Naive B cell (primary cell): ENCODE measurements at regions not wholly inside any gene's neighbourhood (a gene's known extent, or its start where the extent isn't known, plus 50 kb on each side); places are given as distances from the start of the nearest gene placed in this dataset.

Experiments used
- ATAC-seq, 2 donors: fragments of 150-1000 bp; cut with Tn5 transposase; 2 replicates each; pipeline ENCODE4 v1.10.0; 2021; ENCODE audit warnings: low read depth in 2 of 2, mild to moderate bottlenecking in 2 of 2, moderate library complexity in 2 of 2
- DNase-seq: peaks from one replicate; pipeline ENCODE4 v3.0.0; 2022
- H3K27ac Mint-ChIP-seq, 6 donors: one replicate each; pipeline ENCODE4 v1.8.0; 2020 to 2022; ENCODE audit warnings: mild to moderate bottlenecking in 6 of 6, mixed read lengths in 6 of 6, moderate library complexity in 5 of 6, inconsistent platforms in 2 of 6
- H3K27me3 Mint-ChIP-seq, 3 donors: one replicate each; pipeline ENCODE4 v1.8.0; 2021 to 2022; ENCODE audit warnings: mixed read lengths in 3 of 3, mild to moderate bottlenecking in 1 of 3
- H3K36me3 Mint-ChIP-seq, 2 donors: one replicate each; pipeline ENCODE4 v1.8.0; 2020 to 2022; ENCODE audit warnings: mixed read lengths in 2 of 2, inconsistent platforms in 1 of 2, mild to moderate bottlenecking in 1 of 2
- H3K4me1 Mint-ChIP-seq, 3 donors: one replicate each; pipeline ENCODE4 v1.8.0; 2020 to 2022; ENCODE audit warnings: mixed read lengths in 3 of 3, inconsistent platforms in 1 of 3, mild to moderate bottlenecking in 1 of 3, moderate library complexity in 1 of 3
- H3K4me3 Mint-ChIP-seq, 8 donors: one replicate each; pipeline ENCODE4 v1.8.0; 2020 to 2022; ENCODE audit warnings: mild to moderate bottlenecking in 8 of 8, mixed read lengths in 8 of 8, moderate library complexity in 8 of 8, inconsistent platforms in 2 of 8
- H3K9me3 Mint-ChIP-seq, 7 donors: one replicate each; pipeline ENCODE4 v1.8.0; 2020 to 2022; ENCODE audit warnings: mixed read lengths in 7 of 7, mild to moderate bottlenecking in 5 of 7, inconsistent platforms in 2 of 7, moderate library complexity in 1 of 7

DNA sequence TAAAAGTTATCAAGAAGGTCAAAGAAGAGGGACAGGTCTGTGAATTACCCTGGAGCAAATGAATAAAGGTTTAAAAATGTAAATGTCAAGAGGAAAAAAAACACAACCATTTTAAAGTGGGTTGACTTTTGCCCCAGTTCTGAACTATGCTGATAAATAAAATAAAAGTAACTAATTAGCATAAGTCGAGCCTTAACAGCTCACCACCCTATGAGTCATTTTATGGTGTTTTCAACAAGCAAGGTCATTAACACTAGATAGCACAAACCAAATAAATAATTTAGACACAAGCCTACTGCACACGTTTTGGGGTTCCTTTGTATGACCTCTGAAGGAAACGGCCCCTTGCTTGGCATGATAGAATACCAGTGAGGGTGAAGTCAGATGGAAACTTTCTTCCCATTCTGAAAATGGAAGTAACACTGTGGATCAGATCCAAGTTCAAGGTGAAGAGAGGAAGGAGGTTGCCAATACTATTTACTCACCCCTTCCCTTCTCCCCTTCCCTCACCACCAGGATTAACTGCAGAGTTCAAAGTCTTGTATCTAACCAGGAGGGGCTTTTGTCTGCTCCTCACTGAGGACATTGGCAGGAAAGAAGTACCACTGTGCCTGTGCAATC lies 380.0 kb upstream of the ACVR2A start:
- ATAC-seq (no peak), DNase-seq (no peak)
- no peak overlapping the region for H3K27ac Mint-ChIP-seq
- no peaks in the 10 kb centered on the region for H3K27me3 Mint-ChIP-seq
- no peaks in the 10 kb centered on the region for H3K4me1 Mint-ChIP-seq
- no peaks in the 10 kb centered on the region for H3K36me3 Mint-ChIP-seq
- H3K9me3 Mint-ChIP-seq, result peaks cover 0 to 3% (median 0%) of the 10 kb centered on the region in 7 donors
- H3K4me3 Mint-ChIP-seq, result no peak overlapping the region

DNA sequence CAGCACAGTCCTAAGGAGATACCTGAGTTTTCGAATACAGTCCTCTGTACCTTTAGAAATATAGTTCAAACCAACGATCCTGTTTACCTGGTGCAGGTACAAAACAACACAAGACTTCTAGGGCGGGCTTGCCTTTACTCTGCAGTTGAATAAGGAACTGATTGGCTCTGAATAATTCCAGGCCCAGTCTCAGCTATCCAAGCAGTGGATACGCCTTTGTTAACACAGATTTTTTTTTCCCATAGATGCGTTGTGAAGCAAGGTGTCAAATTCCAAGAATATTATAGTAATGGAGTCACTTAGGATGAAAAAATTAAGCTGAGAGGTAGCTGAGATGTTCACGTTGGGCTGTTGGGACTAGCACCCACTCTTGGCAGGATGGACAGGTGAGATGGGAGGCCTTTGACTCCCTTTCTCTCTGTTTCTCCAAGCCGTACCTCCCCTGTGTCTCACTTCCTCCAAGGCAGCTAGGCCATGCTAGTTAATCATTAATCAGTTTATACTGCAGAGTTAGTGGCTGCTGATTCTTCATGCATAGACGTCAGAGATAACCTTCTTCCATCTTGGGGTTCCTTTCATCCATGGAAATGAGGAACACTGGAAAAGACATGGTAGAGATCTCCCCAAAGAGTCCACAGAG lies 380.8 kb upstream of the ACVR2A start:
- H3K9me3 Mint-ChIP-seq, result peaks cover 0 to 3% (median 0%) of the 10 kb centered on the region in 7 donors
- no peak overlapping the region for H3K4me3 Mint-ChIP-seq
- DNase-seq (no peak), ATAC-seq (no peak)
- H3K36me3 Mint-ChIP-seq, result no peaks in the 10 kb centered on the region
- H3K27me3 Mint-ChIP-seq, result no peaks in the 10 kb centered on the region
- H3K4me1 Mint-ChIP-seq, result no peaks in the 10 kb centered on the region
- H3K27ac Mint-ChIP-seq, result no peak overlapping the region

DNA sequence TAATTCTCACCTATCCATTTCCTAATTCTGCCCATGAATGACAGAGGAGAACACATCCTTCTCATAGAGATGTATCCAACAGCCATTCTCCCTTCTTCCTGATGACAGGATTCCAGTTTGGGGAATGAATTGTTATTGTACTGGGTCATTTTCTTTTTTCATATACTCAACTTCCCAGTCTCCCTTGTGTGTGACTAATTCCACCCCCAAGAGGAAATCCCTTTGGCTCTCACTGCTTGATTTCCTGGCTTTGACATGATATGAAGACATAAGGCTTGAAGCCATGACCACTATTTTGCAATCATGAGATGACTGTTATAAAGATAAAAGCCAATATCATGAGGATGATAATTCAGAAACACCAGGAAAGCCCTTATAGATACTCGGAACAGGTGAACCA lies 384.7 kb upstream of the ACVR2A start:
- no peaks in the 10 kb centered on the region for H3K27me3 Mint-ChIP-seq
- H3K4me3 Mint-ChIP-seq, result no peak overlapping the region
- H3K36me3 Mint-ChIP-seq, result no peaks in the 10 kb centered on the region
- no peak for ATAC-seq
- H3K9me3 Mint-ChIP-seq, result no peaks in the 10 kb centered on the region
- no peaks in the 10 kb centered on the region for H3K4me1 Mint-ChIP-seq
- H3K27ac Mint-ChIP-seq, result no peak overlapping the region
- no peak for DNase-seq

DNA sequence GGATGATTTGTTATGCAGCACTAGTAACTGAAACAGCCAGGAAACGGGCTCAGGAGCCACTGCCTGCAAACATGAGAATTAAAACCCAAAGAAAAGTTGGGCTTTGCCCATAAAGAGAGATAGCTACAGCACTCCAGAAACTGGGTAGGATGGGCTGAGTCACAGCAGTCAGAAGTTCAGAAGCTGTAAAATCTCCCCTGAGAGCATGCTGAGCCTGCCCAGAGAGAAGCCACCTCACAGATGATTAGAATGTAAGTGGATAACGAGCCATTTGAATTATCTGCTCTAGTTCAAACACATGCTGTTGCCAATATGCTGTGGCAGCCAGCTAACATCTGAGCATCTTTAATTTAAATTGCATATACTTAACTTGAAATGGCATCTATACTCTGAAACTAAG lies 388.1 kb upstream of the ACVR2A start:
- no peaks in the 10 kb centered on the region for H3K27me3 Mint-ChIP-seq
- no peak overlapping the region for H3K4me3 Mint-ChIP-seq
- DNase-seq (no peak), ATAC-seq (no peak)
- H3K4me1 Mint-ChIP-seq, result no peaks in the 10 kb centered on the region
- no peaks in the 10 kb centered on the region for H3K9me3 Mint-ChIP-seq
- no peaks in the 10 kb centered on the region for H3K36me3 Mint-ChIP-seq
- H3K27ac Mint-ChIP-seq, result no peak overlapping the region

DNA sequence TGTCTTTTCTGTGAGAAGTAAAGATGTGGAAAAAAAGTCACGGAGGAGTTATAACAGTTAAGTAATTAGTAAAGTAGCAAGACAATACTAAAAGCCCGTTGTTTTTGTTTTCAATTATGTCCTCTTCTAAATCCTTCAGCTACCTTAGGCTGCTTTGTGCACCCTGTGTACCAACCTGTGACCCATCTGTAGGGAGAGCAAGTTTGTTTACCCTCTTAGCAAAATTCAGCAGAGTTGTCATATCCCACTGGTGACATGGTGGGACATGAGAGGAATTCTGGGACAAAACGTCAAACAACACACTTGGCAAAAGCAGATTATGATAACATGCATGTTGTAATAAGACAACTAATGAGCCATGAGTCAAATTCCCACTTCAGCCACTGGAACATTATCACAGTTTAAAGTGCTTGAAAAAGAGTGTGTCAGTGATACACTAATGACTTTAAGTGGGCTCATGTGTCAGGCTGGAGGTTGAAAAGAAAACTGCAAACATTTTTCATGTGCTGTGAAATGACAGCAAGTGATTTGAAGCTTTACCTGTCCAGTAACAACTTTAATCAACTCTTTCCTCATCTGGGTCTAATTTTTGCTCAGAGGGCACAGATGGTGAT lies 392.8 kb upstream of the ACVR2A start:
- Mint-ChIP-seq H3K4me3 (no peak overlapping the region), H3K9me3 (no peaks in the 10 kb centered on the region)
- DNase-seq, result no peak

GRCh38 chr2:147450661-147451510 lies 393.9 kb upstream of the ACVR2A start:
- ATAC-seq (no peak), DNase-seq (no peak)
- Mint-ChIP-seq H3K4me1 (no peaks in the 10 kb centered on the region), H3K36me3 (peaks cover 0 to 2% of the 10 kb centered on the region in 2 donors), H3K4me3 (no peak overlapping the region), H3K9me3 (peaks cover 0 to 3% (median 0%) of the 10 kb centered on the region in 7 donors), H3K27me3 (no peaks in the 10 kb centered on the region), H3K27ac (no peak overlapping the region)

More for the DNA sequence above, 392.8 kb upstream of the ACVR2A start:
- Mint-ChIP-seq H3K4me1 (no peaks in the 10 kb centered on the region), H3K27me3 (no peaks in the 10 kb centered on the region), H3K36me3 (no peaks in the 10 kb centered on the region), H3K27ac (no peak overlapping the region)
- ATAC-seq, result no peak

GRCh38 chr2:147449323-147449991 lies 395.4 kb upstream of the ACVR2A start:
- ATAC-seq (no peak), DNase-seq (no peak)
- H3K27me3 Mint-ChIP-seq, result no peaks in the 10 kb centered on the region
- peaks cover 0 to 4% of the 10 kb centered on the region in 2 donors for H3K36me3 Mint-ChIP-seq
- H3K27ac Mint-ChIP-seq, result no peak overlapping the region
- H3K4me1 Mint-ChIP-seq, result no peaks in the 10 kb centered on the region
- no peak overlapping the region for H3K4me3 Mint-ChIP-seq
- H3K9me3 Mint-ChIP-seq, result peaks cover 0 to 9% (median 0%) of the 10 kb centered on the region in 7 donors

- Mint-ChIP-seq H3K36me3 (peaks cover 0 to 4% of the 10 kb centered on the region in 2 donors), H3K9me3 (peaks cover 0 to 9% (median 0%) of the 10 kb centered on the region in 7 donors), H3K4me3 (no peak overlapping the region), H3K27ac (no peak overlapping the region), H3K4me1 (no peaks in the 10 kb centered on the region), H3K27me3 (no peaks in the 10 kb centered on the region)
- DNase-seq (no peak), ATAC-seq (no peak)
Observed at GRCh38 chr2:147442816-147443215, 402.0 kb upstream of the ACVR2A start.

GRCh38 chr2:147441182-147441581 lies 403.6 kb upstream of the ACVR2A start:
- no peak for ATAC-seq
- Mint-ChIP-seq H3K9me3 (peaks cover 0 to 13% (median 2%) of the 10 kb centered on the region in 7 donors), H3K36me3 (peaks cover 0 to 4% of the 10 kb centered on the region in 2 donors), H3K4me3 (no peak overlapping the region), H3K27me3 (no peaks in the 10 kb centered on the region), H3K27ac (no peak overlapping the region), H3K4me1 (no peaks in the 10 kb centered on the region)
- DNase-seq, result no peak

DNA sequence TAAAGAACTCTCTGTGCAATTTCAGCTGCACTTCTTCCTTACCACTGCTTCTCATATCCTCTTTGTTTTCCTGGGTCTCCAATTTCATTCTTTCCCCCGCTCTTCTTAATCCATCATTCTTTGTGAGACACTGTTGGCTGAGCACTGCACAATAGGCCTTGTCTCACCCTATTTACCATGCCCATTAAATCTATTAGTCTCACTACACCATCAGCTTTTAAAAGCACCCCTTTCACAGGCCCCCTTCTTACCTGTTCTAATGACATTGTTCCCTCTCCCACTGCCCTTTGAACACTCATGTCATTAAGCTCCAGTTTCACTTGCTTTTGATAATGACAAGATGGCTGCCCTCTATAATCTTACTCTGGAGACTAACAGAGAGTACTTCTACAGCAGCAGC lies 404.1 kb upstream of the ACVR2A start:
- ATAC-seq (no peak), DNase-seq (no peak)
- H3K27ac Mint-ChIP-seq, result no peak overlapping the region
- H3K9me3 Mint-ChIP-seq, result peaks cover 0 to 10% (median under 1%) of the 10 kb centered on the region in 7 donors
- H3K4me3 Mint-ChIP-seq, result no peak overlapping the region
- no peaks in the 10 kb centered on the region for H3K27me3 Mint-ChIP-seq
- no peaks in the 10 kb centered on the region for H3K36me3 Mint-ChIP-seq
- no peaks in the 10 kb centered on the region for H3K4me1 Mint-ChIP-seq

DNA sequence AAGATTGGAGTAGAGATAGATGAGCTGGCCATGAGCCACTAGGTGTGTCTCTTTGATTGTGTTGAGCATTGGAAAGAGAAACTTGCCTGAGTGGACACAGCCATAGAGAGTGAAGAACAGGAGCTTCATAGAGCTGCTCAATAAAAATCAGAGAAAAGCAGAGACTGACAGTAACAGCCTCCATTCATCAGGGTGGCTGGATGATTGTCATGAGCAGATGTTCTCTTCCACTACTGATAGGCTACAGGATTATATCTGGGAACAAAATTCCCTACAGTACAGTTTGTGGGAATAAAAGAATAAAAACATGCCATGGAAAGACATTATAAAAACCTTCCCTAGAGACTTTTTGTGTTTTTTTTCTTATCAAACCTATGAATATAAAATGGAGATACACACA lies 404.8 kb upstream of the ACVR2A start:
- peaks cover 0 to 5% (median 0%) of the 10 kb centered on the region in 7 donors for H3K9me3 Mint-ChIP-seq
- no peak overlapping the region for H3K27ac Mint-ChIP-seq
- H3K36me3 Mint-ChIP-seq, result no peaks in the 10 kb centered on the region
- no peaks in the 10 kb centered on the region for H3K27me3 Mint-ChIP-seq
- no peak for DNase-seq
- H3K4me3 Mint-ChIP-seq, result no peak overlapping the region
- ATAC-seq, result no peak
- H3K4me1 Mint-ChIP-seq, result no peaks in the 10 kb centered on the region

GRCh38 chr2:147438882-147439281 lies 405.9 kb upstream of the ACVR2A start:
- ATAC-seq (no peak), DNase-seq (no peak)
- H3K27me3 Mint-ChIP-seq, result no peaks in the 10 kb centered on the region
- no peak overlapping the region for H3K4me3 Mint-ChIP-seq
- H3K9me3 Mint-ChIP-seq, result peaks cover 0 to 5% (median 0%) of the 10 kb centered on the region in 7 donors
- peak overlapping the region in 1 of 6 donors; percentile 25 for H3K27ac Mint-ChIP-seq
- no peaks in the 10 kb centered on the region for H3K4me1 Mint-ChIP-seq
- H3K36me3 Mint-ChIP-seq, result no peaks in the 10 kb centered on the region

DNA sequence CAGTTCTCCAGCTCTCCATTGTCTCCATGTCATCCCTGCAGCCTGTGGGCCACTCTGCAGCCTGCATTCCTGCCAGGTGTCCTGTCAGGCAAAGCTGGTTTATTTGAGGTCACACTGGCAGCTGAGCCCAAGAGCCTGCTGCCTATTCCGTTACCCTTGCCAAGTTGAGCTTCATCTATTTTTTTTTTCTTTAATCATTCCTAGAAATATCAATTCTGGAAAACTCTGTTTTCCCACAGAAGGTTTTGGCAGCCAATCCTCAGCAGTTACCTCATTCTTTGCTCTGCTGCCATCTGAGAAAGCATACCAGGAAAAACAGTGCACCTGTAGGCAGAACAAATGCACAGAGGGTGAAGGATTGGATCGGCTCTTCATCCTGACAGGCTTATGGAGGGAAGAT lies 411.0 kb upstream of the ACVR2A start:
- Mint-ChIP-seq H3K36me3 (no peaks in the 10 kb centered on the region), H3K9me3 (peaks cover 0 to 5% (median 0%) of the 10 kb centered on the region in 7 donors), H3K4me1 (no peaks in the 10 kb centered on the region), H3K27ac (no peak overlapping the region), H3K27me3 (no peaks in the 10 kb centered on the region), H3K4me3 (no peak overlapping the region)
- DNase-seq, result no peak
- no peak for ATAC-seq
